Mesothelial cell of epicardium (in vitro differentiated cells): ENCODE measurements at regions not wholly inside any gene's neighbourhood (a gene's known extent, or its start where the extent isn't known, plus 50 kb on each side); places are given as distances from the start of the nearest gene placed in this dataset.

ENCODE experiments used
- DNase-seq, 2 experiments: peaks; one replicate each; pipeline ENCODE4 v3.0.0; 2021; ENCODE audit warnings: low spot score in 2 of 2; ENCODE audit not compliant: unreplicated experiment in 2 of 2
- H3K27ac Mint-ChIP-seq: 2 replicates; pipeline ENCODE4 v1.8.0; 2021; ENCODE audit warnings: mixed read lengths
- H3K27me3 Mint-ChIP-seq: 2 replicates; pipeline ENCODE4 v1.8.0; 2021; ENCODE audit warnings: low read depth, mixed read lengths
- H3K36me3 Mint-ChIP-seq: 2 replicates; pipeline ENCODE4 v1.8.0; 2021; ENCODE audit warnings: mixed read lengths
- H3K4me1 Mint-ChIP-seq: 2 replicates; pipeline ENCODE4 v1.8.0; 2021; ENCODE audit warnings: mixed read lengths
- H3K4me3 Mint-ChIP-seq: 2 replicates; pipeline ENCODE4 v1.8.0; 2021; ENCODE audit warnings: mild to moderate bottlenecking, moderate library complexity, mixed read lengths
- H3K9me3 Mint-ChIP-seq: 2 replicates; pipeline ENCODE4 v1.8.0; 2021; ENCODE audit warnings: mixed read lengths
- CTCF ChIP-seq: fragments of 200-600 bp; sonication (generic); IDR thresholded peaks from one replicate; pipeline ENCODE4 v1.5.0; 2021; ENCODE audit warnings: antibody characterized with exemption; ENCODE audit not compliant: unreplicated experiment

- Mint-ChIP-seq H3K27ac (no peak overlapping the region), H3K27me3 (no peaks in the 10 kb centered on the region), H3K36me3 (no peaks in the 10 kb centered on the region), H3K4me3 (no peak overlapping the region), H3K9me3 (peaks cover 4% of the 10 kb centered on the region), H3K4me1 (peaks cover 12% of the 10 kb centered on the region)
- no peak for TF ChIP-seq CTCF
- DNase-seq: no peak
These were observed 468.0 kb upstream of the PRICKLE1 start for GRCh38 chr12:43057566-43057965.

GRCh38 chr12:43054085-43054484, 464.5 kb upstream of the PRICKLE1 start:
- no peak for DNase-seq
- Mint-ChIP-seq H3K27ac (no peak overlapping the region), H3K4me3 (no peak overlapping the region), H3K9me3 (peaks cover 4% of the 10 kb centered on the region), H3K4me1 (peaks cover 7% of the 10 kb centered on the region), H3K27me3 (no peaks in the 10 kb centered on the region), H3K36me3 (no peaks in the 10 kb centered on the region)
- TF ChIP-seq CTCF: no peak

- H3K4me3 Mint-ChIP-seq: no peak overlapping the region
- H3K27me3 Mint-ChIP-seq: no peaks in the 10 kb centered on the region
- H3K36me3 Mint-ChIP-seq: no peaks in the 10 kb centered on the region
- peaks cover 7% of the 10 kb centered on the region for H3K4me1 Mint-ChIP-seq
- DNase-seq: no peak
- TF ChIP-seq CTCF: no peak
- no peak overlapping the region for H3K27ac Mint-ChIP-seq
- H3K9me3 Mint-ChIP-seq: peaks cover 4% of the 10 kb centered on the region
These were observed 462.9 kb upstream of the PRICKLE1 start for GRCh38 chr12:43052441-43052840.

- no peak for DNase-seq
- H3K4me3 Mint-ChIP-seq: no peak overlapping the region
- H3K27me3 Mint-ChIP-seq: no peaks in the 10 kb centered on the region
- no peak for TF ChIP-seq CTCF
- peaks cover 26% of the 10 kb centered on the region for H3K9me3 Mint-ChIP-seq
- H3K4me1 Mint-ChIP-seq: peaks cover under 1% of the 10 kb centered on the region
- no peak overlapping the region for H3K27ac Mint-ChIP-seq
- no peaks in the 10 kb centered on the region for H3K36me3 Mint-ChIP-seq
These were observed 454.7 kb upstream of the PRICKLE1 start for GRCh38 chr12:43044241-43044640.

- peak overlapping the region; percentile 76 for H3K27ac Mint-ChIP-seq
- no peak for TF ChIP-seq CTCF
- H3K4me1 Mint-ChIP-seq: peaks cover 5% of the 10 kb centered on the region
- DNase-seq: no peak
- H3K9me3 Mint-ChIP-seq: peaks cover 22% of the 10 kb centered on the region
- peaks cover 4% of the 10 kb centered on the region for H3K36me3 Mint-ChIP-seq
- no peak overlapping the region for H3K4me3 Mint-ChIP-seq
- H3K27me3 Mint-ChIP-seq: no peaks in the 10 kb centered on the region
These were observed 449.4 kb upstream of the PRICKLE1 start for GRCh38 chr12:43038991-43039390.

- H3K9me3 Mint-ChIP-seq: peaks cover 41% of the 10 kb centered on the region
- no peak overlapping the region for H3K4me3 Mint-ChIP-seq
- H3K27me3 Mint-ChIP-seq: no peaks in the 10 kb centered on the region
- no peak for TF ChIP-seq CTCF
- DNase-seq: no peak
- no peak overlapping the region for H3K27ac Mint-ChIP-seq
- peaks cover 6% of the 10 kb centered on the region for H3K36me3 Mint-ChIP-seq
- H3K4me1 Mint-ChIP-seq: peaks cover 4% of the 10 kb centered on the region
These were observed 440.4 kb upstream of the PRICKLE1 start for GRCh38 chr12:43029971-43030370.
